ENCODE measurements at regions not wholly inside any gene's neighbourhood (a gene's known extent, or its start where the extent isn't known, plus 50 kb on each side); places are given as distances from the start of the nearest gene placed in this dataset.

DNA sequence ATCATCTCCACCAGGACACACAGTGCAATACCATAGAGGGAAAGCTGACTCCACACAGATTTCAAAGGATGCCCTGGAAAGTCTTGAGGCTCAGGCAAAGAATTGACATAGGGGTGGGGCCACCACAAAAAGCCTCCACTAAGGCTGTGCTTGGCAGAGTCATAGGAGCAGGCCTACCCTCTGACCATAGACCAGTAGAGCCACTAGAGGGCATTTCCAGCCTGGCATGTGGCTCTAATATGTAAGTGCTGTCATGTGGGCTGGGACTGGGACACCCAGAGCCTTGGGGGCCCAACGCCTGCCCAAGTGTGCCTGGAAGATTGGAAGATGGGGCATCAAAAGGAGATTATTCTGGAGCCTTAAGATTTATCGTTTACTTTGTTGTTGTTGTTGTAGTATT lies 726.0 kb downstream of the DNAH5 start:
- H3K4me3 ChIP-seq (ENCODE audit: low read depth, low read length): no peak overlapping the region
- H3K4me1 ChIP-seq (ENCODE audit: control insufficient read depth, insufficient read depth, low read length): no peaks in the 10 kb centered on the region
- H3K27ac ChIP-seq (ENCODE audit: extremely low read depth, low read depth, low read length): no peak overlapping the region
- H3K9me3 ChIP-seq (ENCODE audit: control insufficient read depth, insufficient read depth, low read depth, low read length): no peaks in the 10 kb centered on the region
- H3K36me3 ChIP-seq (ENCODE audit: control insufficient read depth in 2 of 2, insufficient read depth in 1 of 2, low read length in 2 of 2): no peaks in the 10 kb centered on the region
- CTCF ChIA-PET: interaction anchor here (0.7 kb wide), 1 partner anchor 508 kb away, joined by 3 read pairs; no protein-coding TSS in a partner anchor
- POLR2A ChIA-PET: no interaction called here
- TF ChIP-seq, protein P1, sequence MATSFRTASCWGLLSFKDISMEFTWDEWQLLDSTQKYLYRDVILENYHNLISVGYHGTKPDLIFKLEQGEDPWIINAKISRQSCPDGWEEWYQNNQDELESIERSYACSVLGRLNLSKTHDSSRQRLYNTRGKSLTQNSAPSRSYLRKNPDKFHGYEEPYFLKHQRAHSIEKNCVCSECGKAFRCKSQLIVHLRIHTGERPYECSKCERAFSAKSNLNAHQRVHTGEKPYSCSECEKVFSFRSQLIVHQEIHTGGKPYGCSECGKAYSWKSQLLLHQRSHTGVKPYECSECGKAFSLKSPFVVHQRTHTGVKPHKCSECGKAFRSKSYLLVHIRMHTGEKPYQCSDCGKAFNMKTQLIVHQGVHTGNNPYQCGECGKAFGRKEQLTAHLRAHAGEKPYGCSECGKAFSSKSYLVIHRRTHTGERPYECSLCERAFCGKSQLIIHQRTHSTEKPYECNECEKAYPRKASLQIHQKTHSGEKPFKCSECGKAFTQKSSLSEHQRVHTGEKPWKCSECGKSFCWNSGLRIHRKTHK (tag by site-specific recombination; IDR thresholded peaks at IDR 0.05): no peak
- TF ChIP-seq ZNF10 (tag by site-specific recombination; IDR thresholded peaks at IDR 0.05): no peak
- TF ChIP-seq ZSCAN16 (tag by site-specific recombination; IDR thresholded peaks at IDR 0.05): no peak
- no peak for TF ChIP-seq ZNF558 (tag by site-specific recombination; IDR thresholded peaks at IDR 0.05)
- no peak for TF ChIP-seq ZNF274 (IDR thresholded peaks at IDR 0.05; ENCODE audit: low read length)
- TF ChIP-seq ZNF274 (tag by site-specific recombination; IDR thresholded peaks at IDR 0.05; ENCODE audit: borderline replicate concordance): no peak
- no peak for TF ChIP-seq SP3 (tag by site-specific recombination; IDR thresholded peaks at IDR 0.05)
- TF ChIP-seq ZNF600 (tag by site-specific recombination; IDR thresholded peaks at IDR 0.05): no peak
- no peak for TF ChIP-seq ZNF239 (tag by site-specific recombination; IDR thresholded peaks at IDR 0.05)
- TF ChIP-seq, protein P2, sequence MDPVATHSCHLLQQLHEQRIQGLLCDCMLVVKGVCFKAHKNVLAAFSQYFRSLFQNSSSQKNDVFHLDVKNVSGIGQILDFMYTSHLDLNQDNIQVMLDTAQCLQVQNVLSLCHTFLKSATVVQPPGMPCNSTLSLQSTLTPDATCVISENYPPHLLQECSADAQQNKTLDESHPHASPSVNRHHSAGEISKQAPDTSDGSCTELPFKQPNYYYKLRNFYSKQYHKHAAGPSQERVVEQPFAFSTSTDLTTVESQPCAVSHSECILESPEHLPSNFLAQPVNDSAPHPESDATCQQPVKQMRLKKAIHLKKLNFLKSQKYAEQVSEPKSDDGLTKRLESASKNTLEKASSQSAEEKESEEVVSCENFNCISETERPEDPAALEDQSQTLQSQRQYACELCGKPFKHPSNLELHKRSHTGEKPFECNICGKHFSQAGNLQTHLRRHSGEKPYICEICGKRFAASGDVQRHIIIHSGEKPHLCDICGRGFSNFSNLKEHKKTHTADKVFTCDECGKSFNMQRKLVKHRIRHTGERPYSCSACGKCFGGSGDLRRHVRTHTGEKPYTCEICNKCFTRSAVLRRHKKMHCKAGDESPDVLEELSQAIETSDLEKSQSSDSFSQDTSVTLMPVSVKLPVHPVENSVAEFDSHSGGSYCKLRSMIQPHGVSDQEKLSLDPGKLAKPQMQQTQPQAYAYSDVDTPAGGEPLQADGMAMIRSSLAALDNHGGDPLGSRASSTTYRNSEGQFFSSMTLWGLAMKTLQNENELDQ (tag by site-specific recombination; IDR thresholded peaks at IDR 0.05; ENCODE audit: low read depth): no peak
- TF ChIP-seq ZNF768 (tag by site-specific recombination; IDR thresholded peaks at IDR 0.05): no peak
- TF ChIP-seq, protein P3, sequence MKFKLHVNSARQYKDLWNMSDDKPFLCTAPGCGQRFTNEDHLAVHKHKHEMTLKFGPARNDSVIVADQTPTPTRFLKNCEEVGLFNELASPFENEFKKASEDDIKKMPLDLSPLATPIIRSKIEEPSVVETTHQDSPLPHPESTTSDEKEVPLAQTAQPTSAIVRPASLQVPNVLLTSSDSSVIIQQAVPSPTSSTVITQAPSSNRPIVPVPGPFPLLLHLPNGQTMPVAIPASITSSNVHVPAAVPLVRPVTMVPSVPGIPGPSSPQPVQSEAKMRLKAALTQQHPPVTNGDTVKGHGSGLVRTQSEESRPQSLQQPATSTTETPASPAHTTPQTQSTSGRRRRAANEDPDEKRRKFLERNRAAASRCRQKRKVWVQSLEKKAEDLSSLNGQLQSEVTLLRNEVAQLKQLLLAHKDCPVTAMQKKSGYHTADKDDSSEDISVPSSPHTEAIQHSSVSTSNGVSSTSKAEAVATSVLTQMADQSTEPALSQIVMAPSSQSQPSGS (tag by site-specific recombination; IDR thresholded peaks at IDR 0.05; ENCODE audit: low read depth): no peak
- no peak for TF ChIP-seq ZNF112 (tag by site-specific recombination; IDR thresholded peaks at IDR 0.05)
- no peak for TF ChIP-seq ZIC2 (tag by site-specific recombination; IDR thresholded peaks at IDR 0.05)
- TF ChIP-seq ZNF549 (tag by site-specific recombination; IDR thresholded peaks at IDR 0.05): no peak
- TF ChIP-seq ZBTB8A (tag by site-specific recombination; IDR thresholded peaks at IDR 0.05): no peak
- no peak for TF ChIP-seq ZNF785 (tag by site-specific recombination; IDR thresholded peaks at IDR 0.05)
- no peak for TF ChIP-seq ZFP41 (tag by site-specific recombination; IDR thresholded peaks at IDR 0.05; ENCODE audit: borderline replicate concordance)

DNA sequence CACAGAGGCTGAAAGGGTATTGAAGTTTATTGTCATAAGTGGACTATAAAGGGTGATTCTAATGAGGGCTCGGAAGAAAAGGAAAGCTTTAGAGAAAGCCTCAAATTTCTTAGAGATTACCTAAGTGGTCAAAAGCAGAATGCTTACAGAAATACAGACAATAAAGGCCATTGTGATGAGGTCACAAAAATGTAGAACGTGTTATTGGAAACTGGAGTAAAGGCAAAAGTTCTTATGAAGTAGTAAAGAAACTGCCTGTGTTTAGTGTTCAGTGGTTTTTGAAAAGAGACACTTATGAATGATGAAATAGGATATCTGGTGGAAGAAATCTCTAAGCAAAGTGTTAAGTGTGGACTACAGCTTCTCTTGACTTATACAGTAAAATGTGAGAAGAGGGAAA lies 726.9 kb downstream of the DNAH5 start:
- Histone ChIP-seq H3K4me1 (ENCODE audit: control insufficient read depth, insufficient read depth, low read length) (no peaks in the 10 kb centered on the region), H3K9me3 (ENCODE audit: control insufficient read depth, insufficient read depth, low read depth, low read length) (no peaks in the 10 kb centered on the region), H3K27ac (ENCODE audit: extremely low read depth, low read depth, low read length) (no peak overlapping the region), H3K36me3 (ENCODE audit: control insufficient read depth in 2 of 2, insufficient read depth in 1 of 2, low read length in 2 of 2) (no peaks in the 10 kb centered on the region), H3K4me3 (ENCODE audit: low read depth, low read length) (no peak overlapping the region)
- POLR2A ChIA-PET: no interaction called here
- CTCF ChIA-PET: no interaction called here
- no peak for TF ChIP-seq ZNF707 (tag by site-specific recombination; IDR thresholded peaks at IDR 0.05)
- TF ChIP-seq ZNF677 (tag by site-specific recombination; IDR thresholded peaks at IDR 0.05): no peak
- no peak for TF ChIP-seq YY1 (tag by site-specific recombination; IDR thresholded peaks at IDR 0.05)
- TF ChIP-seq, protein P4, sequence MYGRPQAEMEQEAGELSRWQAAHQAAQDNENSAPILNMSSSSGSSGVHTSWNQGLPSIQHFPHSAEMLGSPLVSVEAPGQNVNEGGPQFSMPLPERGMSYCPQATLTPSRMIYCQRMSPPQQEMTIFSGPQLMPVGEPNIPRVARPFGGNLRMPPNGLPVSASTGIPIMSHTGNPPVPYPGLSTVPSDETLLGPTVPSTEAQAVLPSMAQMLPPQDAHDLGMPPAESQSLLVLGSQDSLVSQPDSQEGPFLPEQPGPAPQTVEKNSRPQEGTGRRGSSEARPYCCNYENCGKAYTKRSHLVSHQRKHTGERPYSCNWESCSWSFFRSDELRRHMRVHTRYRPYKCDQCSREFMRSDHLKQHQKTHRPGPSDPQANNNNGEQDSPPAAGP (tag by site-specific recombination; IDR thresholded peaks at IDR 0.05): no peak
- no peak for TF ChIP-seq ZNF335 (tag by site-specific recombination; conservative IDR thresholded peaks at IDR 0.05)
- TF ChIP-seq, protein P5, sequence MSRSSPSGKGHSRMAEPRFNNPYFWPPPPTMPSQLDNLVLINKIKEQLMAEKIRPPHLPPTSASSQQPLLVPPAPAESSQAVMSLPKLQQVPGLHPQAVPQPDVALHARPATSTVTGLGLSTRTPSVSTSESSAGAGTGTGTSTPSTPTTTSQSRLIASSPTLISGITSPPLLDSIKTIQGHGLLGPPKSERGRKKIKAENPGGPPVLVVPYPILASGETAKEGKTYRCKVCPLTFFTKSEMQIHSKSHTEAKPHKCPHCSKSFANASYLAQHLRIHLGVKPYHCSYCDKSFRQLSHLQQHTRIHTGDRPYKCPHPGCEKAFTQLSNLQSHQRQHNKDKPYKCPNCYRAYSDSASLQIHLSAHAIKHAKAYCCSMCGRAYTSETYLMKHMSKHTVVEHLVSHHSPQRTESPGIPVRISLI (tag by site-specific recombination; IDR thresholded peaks at IDR 0.05): no peak
- no peak for TF ChIP-seq ZNF214 (tag by site-specific recombination; IDR thresholded peaks at IDR 0.05; ENCODE audit: borderline replicate concordance)
- TF ChIP-seq, protein P6, sequence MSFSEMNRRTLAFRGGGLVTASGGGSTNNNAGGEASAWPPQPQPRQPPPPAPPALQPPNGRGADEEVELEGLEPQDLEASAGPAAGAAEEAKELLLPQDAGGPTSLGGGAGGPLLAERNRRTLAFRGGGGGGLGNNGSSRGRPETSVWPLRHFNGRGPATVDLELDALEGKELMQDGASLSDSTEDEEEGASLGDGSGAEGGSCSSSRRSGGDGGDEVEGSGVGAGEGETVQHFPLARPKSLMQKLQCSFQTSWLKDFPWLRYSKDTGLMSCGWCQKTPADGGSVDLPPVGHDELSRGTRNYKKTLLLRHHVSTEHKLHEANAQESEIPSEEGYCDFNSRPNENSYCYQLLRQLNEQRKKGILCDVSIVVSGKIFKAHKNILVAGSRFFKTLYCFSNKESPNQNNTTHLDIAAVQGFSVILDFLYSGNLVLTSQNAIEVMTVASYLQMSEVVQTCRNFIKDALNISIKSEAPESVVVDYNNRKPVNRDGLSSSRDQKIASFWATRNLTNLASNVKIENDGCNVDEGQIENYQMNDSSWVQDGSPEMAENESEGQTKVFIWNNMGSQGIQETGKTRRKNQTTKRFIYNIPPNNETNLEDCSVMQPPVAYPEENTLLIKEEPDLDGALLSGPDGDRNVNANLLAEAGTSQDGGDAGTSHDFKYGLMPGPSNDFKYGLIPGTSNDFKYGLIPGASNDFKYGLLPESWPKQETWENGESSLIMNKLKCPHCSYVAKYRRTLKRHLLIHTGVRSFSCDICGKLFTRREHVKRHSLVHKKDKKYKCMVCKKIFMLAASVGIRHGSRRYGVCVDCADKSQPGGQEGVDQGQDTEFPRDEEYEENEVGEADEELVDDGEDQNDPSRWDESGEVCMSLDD (tag by site-specific recombination; IDR thresholded peaks at IDR 0.05): no peak
- TF ChIP-seq ZSCAN30 (tag by site-specific recombination; IDR thresholded peaks at IDR 0.05): no peak
- no peak for TF ChIP-seq ZNF221 (tag by site-specific recombination; IDR thresholded peaks at IDR 0.05; ENCODE audit: borderline replicate concordance)
